SK-N-SH (cell line): ENCODE measurements at regions not wholly inside any gene's neighbourhood (a gene's known extent, or its start where the extent isn't known, plus 50 kb on each side); places are given as distances from the start of the nearest gene placed in this dataset.

Experiments used
- CTCF ChIA-PET: fragments of 300-600, 350-600 bp; formaldehyde crosslinking; extraction: SDS; loops from one replicate; lab custom pipeline; 2021; lab: Yijun Ruan, JAX
- POLR2A ChIA-PET: fragments of 350-600 bp; sonication (Branson Sonifier 250); formaldehyde crosslinking; extraction: SDS; loops from one replicate; lab custom pipeline; 2020; ENCODE audit warnings: antibody characterized with exemption, inconsistent platforms; lab: Yijun Ruan, JAX
- DNase-seq: peaks from one replicate; pipeline ENCODE4 v3.0.0; 2012
- H2AFZ ChIP-seq: fragments of 200-600 bp; sonication (generic); 2 replicates; pipeline ENCODE4 v1.8.1; 2016; ENCODE audit warnings: antibody characterized with exemption, mild to moderate bottlenecking, low read depth
- H3F3A ChIP-seq: fragments of 200-600 bp; sonication (generic); replicated peaks from 2 replicates; pipeline ENCODE3; 2016; ENCODE audit warnings: antibody characterized with exemption, mild to moderate bottlenecking; ENCODE audit not compliant: insufficient read depth
- H3K27ac ChIP-seq, 2 experiments: fragments of 200-500 bp in 1 of 2; fragments of 200-600 bp in 1 of 2; sonication (Bioruptor generic) in 1 of 2; sonication (generic), shearing (Covaris generic) in 1 of 2; 2 replicates each; pipeline versions ENCODE4 v1.5.1 to v1.6.1; 2014 to 2016; ENCODE audit warnings: low read depth in 2 of 2, inconsistent platforms in 1 of 2, low read length in 1 of 2, mild to moderate bottlenecking in 1 of 2, mixed read lengths in 1 of 2
- H3K27me3 ChIP-seq: fragments of 200-600 bp; sonication (generic), shearing (Covaris generic); 2 replicates; pipeline ENCODE4 v1.6.1; 2016; ENCODE audit warnings: mixed run types; ENCODE audit not compliant: insufficient read depth
- H3K36me3 ChIP-seq, 2 experiments: fragments of 200-500 bp in 1 of 2; fragments of 200-600 bp in 1 of 2; sonication (Bioruptor generic) in 1 of 2; sonication (generic) in 1 of 2; replicated peaks in 1 of 2; 2 replicates each; pipeline versions ENCODE3 to v1.5.1; 2014 to 2016; ENCODE audit warnings: low read length in 1 of 2, mild to moderate bottlenecking in 1 of 2; ENCODE audit not compliant: insufficient read depth in 2 of 2, control insufficient read depth in 1 of 2
- H3K4me1 ChIP-seq, 2 experiments: fragments of 200-500 bp in 1 of 2; fragments of 200-600 bp in 1 of 2; sonication (Bioruptor generic) in 1 of 2; sonication (generic), shearing (Covaris generic) in 1 of 2; 2 replicates each; pipeline versions ENCODE4 v1.5.1 to v1.6.1; 2014 to 2016; ENCODE audit warnings: low read depth in 1 of 2, low read length in 1 of 2, mixed run types in 1 of 2; ENCODE audit not compliant: insufficient read depth in 2 of 2, control insufficient read depth in 1 of 2
- H3K4me2 ChIP-seq: fragments of 200-600 bp; sonication (generic), shearing (Covaris generic); 2 replicates; pipeline ENCODE4 v1.6.1; 2017; ENCODE audit warnings: mixed run types
- H3K4me3 ChIP-seq, 2 experiments: fragments of 200-500 bp in 1 of 2; fragments of 200-600 bp in 1 of 2; sonication (Bioruptor generic) in 1 of 2; sonication (generic), shearing (Covaris generic) in 1 of 2; 2 replicates each; pipeline versions ENCODE4 v1.5.1 to v1.8.1; 2014 to 2016; ENCODE audit warnings: low read depth in 2 of 2, inconsistent platforms in 1 of 2, low read length in 1 of 2, mild to moderate bottlenecking in 1 of 2, mixed read lengths in 1 of 2, moderate library complexity in 1 of 2
- H3K79me2 ChIP-seq: fragments of 200-600 bp; sonication (generic); 2 replicates; pipeline ENCODE4 v1.8.1; 2017; ENCODE audit warnings: mild to moderate bottlenecking; ENCODE audit not compliant: insufficient read depth
- H3K9ac ChIP-seq: fragments of 200-600 bp; sonication (generic); 2 replicates; pipeline ENCODE4 v1.6.1; 2017; ENCODE audit warnings: mixed run types
- H3K9me2 ChIP-seq: fragments of 200-600 bp; sonication (generic); 2 replicates; pipeline ENCODE4 v1.6.1; 2017; ENCODE audit warnings: mixed run types
- H3K9me3 ChIP-seq: fragments of 200-600 bp; sonication (generic); 2 replicates; pipeline ENCODE4 v1.6.1; 2017; ENCODE audit warnings: mixed run types, mild to moderate bottlenecking, moderate library complexity
- H4K20me1 ChIP-seq: fragments of 200-600 bp; sonication (generic); 2 replicates; pipeline ENCODE4 v1.6.1; 2017; ENCODE audit warnings: mild to moderate bottlenecking, mixed run types; ENCODE audit not compliant: insufficient read depth
- ELF1 ChIP-seq: IDR thresholded peaks from 2 replicates; pipeline ENCODE4 v1.4.0; 2012
- EZH2phosphoT487 ChIP-seq: fragments of 200-600 bp; sonication (generic); IDR thresholded peaks from 2 replicates; pipeline ENCODE4 v1.6.1; 2017; ENCODE audit warnings: low read depth, mixed run types, mild to moderate bottlenecking, antibody characterized with exemption, moderate library complexity, borderline replicate concordance
- FOXJ3 ChIP-seq: sonication (generic); formaldehyde crosslinking; IDR thresholded peaks from 2 replicates; pipeline ENCODE4 v1.5.1; 2020; ENCODE audit warnings: mild to moderate bottlenecking, missing genetic modification reagents
- FOXM1 ChIP-seq: IDR thresholded peaks from 2 replicates; pipeline ENCODE4 v1.4.0; 2012; ENCODE audit warnings: low read depth, mild to moderate bottlenecking
- GATA2 ChIP-seq: sonication (generic); formaldehyde crosslinking; IDR thresholded peaks from 2 replicates; pipeline ENCODE4 v1.5.0; 2020; ENCODE audit warnings: mild to moderate bottlenecking, missing genetic modification reagents
- JUND ChIP-seq: IDR thresholded peaks from 2 replicates; pipeline ENCODE4 v1.4.0; 2012
- MEF2A ChIP-seq: IDR thresholded peaks from 2 replicates; pipeline ENCODE4 v1.4.0; 2012; ENCODE audit warnings: low read depth, borderline replicate concordance
- NRF1 ChIP-seq: IDR thresholded peaks from 2 replicates; pipeline ENCODE4 v1.6.1; 2012; ENCODE audit warnings: low read depth, mild to moderate bottlenecking, low read length
- POLR2AphosphoS5 ChIP-seq: IDR thresholded peaks from 2 replicates; pipeline ENCODE4 v1.6.1; 2012; ENCODE audit warnings: low read depth, low read length
- RCOR1 ChIP-seq: fragments of 150-350 bp; IDR thresholded peaks from 2 replicates; pipeline ENCODE4 v1.6.1; 2017; ENCODE audit warnings: antibody characterized with exemption, low read length
- TAF1 ChIP-seq: IDR thresholded peaks from 2 replicates; pipeline ENCODE4 v1.6.1; 2012; ENCODE audit warnings: low read depth, mild to moderate bottlenecking, low read length, moderate library complexity, borderline replicate concordance
- TCF12 ChIP-seq: IDR thresholded peaks from 2 replicates; pipeline ENCODE4 v1.4.0; 2012
- YY1 ChIP-seq: IDR thresholded peaks from 2 replicates; pipeline ENCODE4 v1.4.0; 2012; ENCODE audit warnings: low read depth, mild to moderate bottlenecking
- WGBS: methylation state at CpG from one replicate; pipeline ENCODE4 v1.1.6; 2017; ENCODE audit warnings: low lambda C conversion rate; 5-methylcytosine and 5-hydroxymethylcytosine counted together
- TF ChIP-seq, protein P1 (sequence below): IDR thresholded peaks from 2 replicates; pipeline ENCODE4 v1.4.0; 2012; ENCODE audit warnings: low read depth
- TF ChIP-seq, protein P2 (sequence below): IDR thresholded peaks from 2 replicates; pipeline ENCODE4 v1.4.0; 2012; ENCODE audit warnings: low read depth, borderline replicate concordance
- TF ChIP-seq, protein P3 (sequence below): fragments of 150-350 bp; IDR thresholded peaks from 2 replicates; pipeline ENCODE4 v1.6.1; 2016; ENCODE audit warnings: mild to moderate bottlenecking, low read depth, low read length
- TF ChIP-seq, protein P4 (sequence below): fragments of 150-350 bp; IDR thresholded peaks from 2 replicates; pipeline ENCODE4 v1.6.1; 2017; ENCODE audit warnings: antibody characterized with exemption, low read length, low read depth, borderline replicate concordance

DNA sequence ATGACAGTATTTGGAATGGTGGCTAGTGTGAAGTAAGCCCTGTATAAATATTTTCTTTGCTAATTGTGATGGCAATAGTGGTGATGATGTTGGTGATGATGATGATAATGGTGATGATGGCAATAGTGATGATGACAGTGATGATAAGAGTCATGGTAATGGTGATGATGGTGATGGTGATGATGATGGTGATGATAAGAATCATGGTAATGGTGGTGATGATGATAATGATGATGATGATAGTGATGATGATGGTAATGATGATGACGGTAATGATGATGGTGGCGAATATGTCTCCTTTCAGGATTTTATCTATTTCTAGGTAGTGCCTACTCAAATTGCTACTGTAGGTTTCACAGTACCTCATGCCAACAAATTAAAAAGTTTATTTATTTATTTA, 205.4 kb downstream of the GALR1 start:
- WGBS, result 70% methylated on average over 2 of the region's 2 CpGs
- no peak overlapping the region for H3K4me2 ChIP-seq

DNA sequence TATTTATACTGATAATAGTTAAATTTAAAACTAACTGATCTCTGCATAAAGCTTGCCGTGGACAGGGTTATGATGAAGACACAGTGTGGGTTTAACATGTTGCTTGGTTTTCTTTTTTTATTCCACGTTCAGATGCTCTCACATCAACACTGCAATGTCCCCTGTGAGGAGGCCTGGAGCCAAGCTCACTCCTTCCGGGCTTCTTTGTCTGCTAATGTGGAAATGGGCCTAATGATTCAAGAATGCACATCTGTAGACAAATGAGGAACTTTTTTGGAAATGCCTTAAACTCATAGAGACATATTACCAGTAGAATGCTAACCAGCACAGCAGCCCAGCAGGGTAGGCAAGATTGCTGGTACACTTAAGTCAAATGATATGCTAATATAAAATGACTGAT, 208.0 kb downstream of the GALR1 start:
- no peak for DNase-seq
- H2AFZ ChIP-seq, result no peak overlapping the region
- H3K79me2 ChIP-seq, result no peaks in the 10 kb centered on the region
- WGBS, result 12% methylated on average over 3 of the region's 3 CpGs
- H3F3A ChIP-seq, result no peaks in the 10 kb centered on the region
- H3K9me3 ChIP-seq, result no peaks in the 10 kb centered on the region; the same call in 1 of the 2 replicates
- H3K4me3 ChIP-seq, result no peak overlapping the region
- ChIA-PET POLR2A (no interaction called here), CTCF (no interaction called here)
- no peak overlapping the region for H3K27ac ChIP-seq
- TF ChIP-seq MEF2A, result no peak
- no peak for TF ChIP-seq POLR2AphosphoS5
- no peak for TF ChIP-seq GATA2 (CRISPR knock-in tag)
- no peak for TF ChIP-seq FOXJ3 (CRISPR knock-in tag)
- H3K9me2 ChIP-seq, result no peaks in the 10 kb centered on the region
- no peaks in the 10 kb centered on the region for H3K27me3 ChIP-seq
- H3K36me3 ChIP-seq, result no peaks in the 10 kb centered on the region
- H3K4me2 ChIP-seq, result no peak overlapping the region
- peaks cover 0 to 2% of the 10 kb centered on the region in 2 experiments; a peak in 1 of 4 replicates for H3K4me1 ChIP-seq
- H3K9ac ChIP-seq, result no peak overlapping the region
- H4K20me1 ChIP-seq, result no peaks in the 10 kb centered on the region

More for the DNA sequence above, 205.4 kb downstream of the GALR1 start:
- Histone ChIP-seq H2AFZ (no peak overlapping the region), H3K27ac (no peak overlapping the region), H3K79me2 (no peaks in the 10 kb centered on the region), H3K9me3 (no peaks in the 10 kb centered on the region; the same call in 1 of the 2 replicates), H3K4me3 (no peak overlapping the region), H3F3A (no peaks in the 10 kb centered on the region), H3K4me1 (no peaks in the 10 kb centered on the region), H3K9ac (no peak overlapping the region), H4K20me1 (no peaks in the 10 kb centered on the region), H3K27me3 (no peaks in the 10 kb centered on the region), H3K9me2 (no peaks in the 10 kb centered on the region), H3K36me3 (no peaks in the 10 kb centered on the region)
- POLR2A ChIA-PET, result no interaction called here
- TF ChIP-seq JUND (no peak), TAF1 (no peak), NRF1 (no peak), FOXJ3 (CRISPR knock-in tag) (no peak), EZH2phosphoT487 (no peak), ELF1 (no peak), YY1 (no peak), GATA2 (CRISPR knock-in tag) (no peak), TCF12 (no peak), RCOR1 (no peak), FOXM1 (no peak)
- TF ChIP-seq, protein P1, sequence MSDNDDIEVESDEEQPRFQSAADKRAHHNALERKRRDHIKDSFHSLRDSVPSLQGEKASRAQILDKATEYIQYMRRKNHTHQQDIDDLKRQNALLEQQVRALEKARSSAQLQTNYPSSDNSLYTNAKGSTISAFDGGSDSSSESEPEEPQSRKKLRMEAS, result no peak
- TF ChIP-seq, protein P2, sequence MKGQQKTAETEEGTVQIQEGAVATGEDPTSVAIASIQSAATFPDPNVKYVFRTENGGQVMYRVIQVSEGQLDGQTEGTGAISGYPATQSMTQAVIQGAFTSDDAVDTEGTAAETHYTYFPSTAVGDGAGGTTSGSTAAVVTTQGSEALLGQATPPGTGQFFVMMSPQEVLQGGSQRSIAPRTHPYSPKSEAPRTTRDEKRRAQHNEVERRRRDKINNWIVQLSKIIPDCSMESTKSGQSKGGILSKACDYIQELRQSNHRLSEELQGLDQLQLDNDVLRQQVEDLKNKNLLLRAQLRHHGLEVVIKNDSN, result no peak
- TF ChIP-seq, protein P3, sequence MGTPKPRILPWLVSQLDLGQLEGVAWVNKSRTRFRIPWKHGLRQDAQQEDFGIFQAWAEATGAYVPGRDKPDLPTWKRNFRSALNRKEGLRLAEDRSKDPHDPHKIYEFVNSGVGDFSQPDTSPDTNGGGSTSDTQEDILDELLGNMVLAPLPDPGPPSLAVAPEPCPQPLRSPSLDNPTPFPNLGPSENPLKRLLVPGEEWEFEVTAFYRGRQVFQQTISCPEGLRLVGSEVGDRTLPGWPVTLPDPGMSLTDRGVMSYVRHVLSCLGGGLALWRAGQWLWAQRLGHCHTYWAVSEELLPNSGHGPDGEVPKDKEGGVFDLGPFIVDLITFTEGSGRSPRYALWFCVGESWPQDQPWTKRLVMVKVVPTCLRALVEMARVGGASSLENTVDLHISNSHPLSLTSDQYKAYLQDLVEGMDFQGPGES, result no peak
- TF ChIP-seq, protein P4, sequence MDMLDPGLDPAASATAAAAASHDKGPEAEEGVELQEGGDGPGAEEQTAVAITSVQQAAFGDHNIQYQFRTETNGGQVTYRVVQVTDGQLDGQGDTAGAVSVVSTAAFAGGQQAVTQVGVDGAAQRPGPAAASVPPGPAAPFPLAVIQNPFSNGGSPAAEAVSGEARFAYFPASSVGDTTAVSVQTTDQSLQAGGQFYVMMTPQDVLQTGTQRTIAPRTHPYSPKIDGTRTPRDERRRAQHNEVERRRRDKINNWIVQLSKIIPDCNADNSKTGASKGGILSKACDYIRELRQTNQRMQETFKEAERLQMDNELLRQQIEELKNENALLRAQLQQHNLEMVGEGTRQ, result no peak
- no peak for DNase-seq
- CTCF ChIA-PET, result no interaction called here
